ENCODE measurements at regions not wholly inside any gene's neighbourhood (a gene's known extent, or its start where the extent isn't known, plus 50 kb on each side); places are given as distances from the start of the nearest gene placed in this dataset.
"Not testable (repeated sequence)": the region's sequence is repeated elsewhere in the genome, so short reads cannot be mapped to it uniquely, and the experiment has no call there.

DNA sequence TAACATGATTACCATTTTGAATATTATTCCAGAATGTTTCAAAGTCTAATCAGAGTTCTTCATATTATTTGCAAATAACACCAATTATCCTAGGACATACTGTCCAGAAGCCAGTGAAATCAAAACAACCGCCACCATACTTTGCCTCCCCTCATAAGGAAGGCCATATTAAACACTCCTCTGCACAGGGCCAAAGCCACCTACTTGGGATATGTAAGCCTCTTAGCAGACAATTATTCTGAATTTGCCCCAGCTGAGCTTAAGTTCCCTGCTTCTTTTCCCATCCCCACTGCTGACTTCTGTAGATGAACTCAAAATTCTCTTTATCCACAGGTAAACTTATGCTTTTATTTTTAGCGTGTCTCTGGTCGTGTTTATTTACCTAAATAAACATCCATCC, 374.0 kb downstream of the KIF2B start:
- no peak for DNase-seq

DNA sequence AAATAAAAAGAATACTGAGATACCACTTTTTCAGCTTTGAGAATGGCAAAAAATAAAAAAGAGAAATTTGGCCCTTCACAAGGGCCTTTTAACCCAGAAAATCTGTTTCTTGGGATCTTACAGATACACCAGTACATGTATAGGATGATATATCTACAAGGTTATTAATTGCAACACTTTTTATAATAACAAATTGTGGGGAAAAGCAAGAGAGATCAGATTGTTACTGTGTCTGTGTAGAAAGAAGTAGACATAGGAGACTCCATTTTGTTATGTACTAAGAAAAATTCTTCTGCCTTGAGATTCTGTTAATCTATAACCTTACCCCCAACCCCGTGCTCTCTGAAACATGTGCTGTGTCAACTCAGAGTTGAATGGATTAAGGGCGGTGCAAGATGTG, 378.7 kb downstream of the KIF2B start:
- not testable (repeated sequence) for DNase-seq

DNA sequence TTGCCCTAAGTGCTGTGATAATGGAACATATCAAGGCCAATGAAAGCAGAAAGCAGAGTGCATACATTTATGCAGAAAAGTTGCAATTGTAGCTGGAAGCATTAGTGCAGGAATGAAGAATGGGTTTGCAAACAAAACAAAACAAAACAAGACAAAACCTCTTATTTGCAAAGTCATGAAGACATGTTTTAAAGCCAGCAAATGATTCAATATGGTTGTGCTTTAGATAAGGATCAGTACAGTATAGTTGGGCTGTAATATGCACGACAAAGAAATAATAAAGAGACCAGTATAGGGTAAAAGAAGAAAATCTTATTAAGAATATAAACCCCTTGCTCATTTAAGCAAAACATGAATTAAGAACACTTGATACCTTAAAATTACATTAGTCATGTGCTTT, 398.1 kb downstream of the KIF2B start:
- no peak for DNase-seq

DNA sequence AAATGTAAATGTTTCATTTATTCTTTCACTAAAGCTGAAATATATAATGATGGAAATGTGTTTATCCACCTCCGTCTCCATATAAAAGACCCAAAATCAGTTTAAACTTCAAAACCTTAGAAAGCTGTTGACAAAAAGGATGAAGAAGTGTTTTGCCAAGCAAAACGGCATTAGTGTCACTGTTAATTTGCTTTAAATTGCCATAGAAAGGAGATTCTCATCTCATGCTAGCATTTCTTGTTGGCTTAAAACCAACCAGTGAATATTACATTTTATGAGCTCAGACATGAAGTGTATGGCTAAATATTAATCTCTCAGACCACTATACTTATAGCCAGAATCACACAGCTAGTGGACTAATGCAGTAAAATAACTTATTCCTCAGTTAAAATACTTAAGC, 398.8 kb downstream of the KIF2B start:
- DNase-seq, result no peak

DNA sequence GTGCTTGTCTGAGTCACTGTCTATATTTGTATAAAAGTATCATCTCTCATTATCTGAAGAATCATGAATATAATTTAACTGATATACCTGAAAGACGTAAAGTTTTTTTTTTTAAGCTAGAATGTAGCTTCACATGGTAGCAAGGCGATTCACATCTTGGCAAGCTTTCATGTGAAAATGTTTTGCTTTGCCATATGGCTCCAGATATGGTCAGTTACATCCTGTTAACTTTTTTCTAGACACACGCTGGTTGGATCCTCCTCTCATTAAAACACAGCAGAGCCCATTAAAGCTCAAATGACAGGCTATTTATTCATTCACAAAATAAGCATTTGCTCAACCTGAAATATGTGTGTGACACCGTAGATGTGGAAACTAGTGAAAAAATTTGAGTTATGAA, 412.8 kb downstream of the KIF2B start:
- DNase-seq, result no peak

DNA sequence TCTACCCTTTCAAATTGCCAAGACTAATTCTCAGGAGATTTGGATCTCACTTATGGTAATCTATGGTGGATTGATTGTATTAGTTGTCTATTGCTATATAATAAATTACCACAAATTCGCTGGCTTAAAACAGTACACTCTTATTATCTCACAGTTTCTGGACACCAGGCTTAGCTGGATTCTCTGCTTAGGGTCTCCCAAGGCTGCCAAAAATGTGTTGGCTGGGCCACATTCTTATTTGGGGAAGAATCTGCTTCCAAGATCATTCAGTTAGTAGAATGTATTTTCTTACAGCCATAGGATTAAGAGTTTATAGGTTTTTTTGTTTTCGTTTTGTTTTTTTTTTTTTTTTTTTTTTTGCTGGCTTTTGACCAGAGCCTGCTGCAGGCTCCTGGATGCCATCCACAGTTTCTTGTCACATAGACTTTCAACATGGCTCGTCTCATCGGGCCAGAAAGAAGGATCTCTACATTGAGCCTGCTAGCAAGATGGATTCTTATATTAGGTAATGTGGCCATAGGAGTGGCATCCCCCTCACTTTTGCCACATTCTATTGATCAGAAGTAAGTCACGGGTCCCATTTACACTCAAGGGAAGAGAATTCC, 415.3 kb downstream of the KIF2B start:
- no peak for DNase-seq

DNA sequence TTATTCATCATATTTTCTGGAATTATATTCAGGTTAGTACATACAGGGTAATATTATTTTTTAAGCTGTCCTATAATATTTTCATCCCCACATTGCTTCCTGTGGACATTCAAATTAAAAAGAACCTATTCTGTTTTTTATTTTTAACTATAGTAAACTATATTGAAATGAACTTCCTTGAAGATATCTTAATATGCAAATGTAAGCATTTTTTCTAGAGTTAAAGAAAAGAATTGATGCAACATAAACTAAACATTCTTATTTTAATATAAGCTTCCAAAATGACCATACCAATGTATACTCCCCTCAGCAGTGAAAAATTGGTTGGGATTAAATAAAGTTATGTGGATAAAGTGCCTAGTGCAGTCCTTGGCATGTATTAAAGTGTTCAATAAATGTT, 416.6 kb downstream of the KIF2B start:
- DNase-seq, result no peak

DNA sequence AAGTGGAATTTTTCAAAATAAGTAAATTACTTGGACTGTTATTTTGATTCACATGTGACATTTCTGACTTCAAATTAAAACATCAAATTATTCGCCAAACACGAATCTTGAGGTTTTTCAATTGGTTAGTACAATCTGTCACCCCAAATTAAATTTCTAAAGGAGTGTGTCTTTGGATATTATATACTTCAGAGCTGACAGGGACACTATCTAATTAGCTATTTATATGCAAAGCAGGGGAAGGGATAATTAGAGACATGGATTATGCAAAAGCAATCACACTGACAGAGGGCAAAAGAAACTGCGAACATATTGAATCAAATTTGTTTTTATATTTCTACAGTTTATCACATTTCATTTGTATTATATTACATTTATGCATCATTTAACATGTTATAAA, 433.0 kb downstream of the KIF2B start:
- DNase-seq, result no peak

DNA sequence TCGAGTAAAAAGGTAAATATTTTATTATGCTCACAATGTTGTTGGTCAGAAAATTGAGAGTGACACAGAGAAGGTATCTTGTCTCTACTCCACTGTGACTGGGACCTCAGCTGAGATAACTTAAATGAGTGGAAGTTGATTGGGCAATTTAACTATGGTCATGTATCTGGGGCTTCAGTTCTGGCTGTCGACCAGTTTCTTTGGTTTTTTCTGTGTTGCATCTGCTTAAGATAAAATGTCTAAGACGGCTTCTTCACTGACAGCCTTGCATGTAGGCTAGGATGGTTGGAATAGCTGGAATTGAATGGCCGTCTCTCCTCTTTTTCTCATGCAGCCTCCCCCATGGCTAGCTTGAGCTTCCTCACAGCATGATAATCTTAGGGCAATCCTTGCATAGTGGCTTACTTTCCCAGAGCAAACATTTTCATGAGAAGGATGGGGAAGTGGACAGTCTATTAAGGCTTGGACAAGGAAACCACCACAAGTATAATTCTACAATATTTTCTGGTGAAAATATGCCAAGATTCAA, 433.7 kb downstream of the KIF2B start:
- no peak for DNase-seq

DNA sequence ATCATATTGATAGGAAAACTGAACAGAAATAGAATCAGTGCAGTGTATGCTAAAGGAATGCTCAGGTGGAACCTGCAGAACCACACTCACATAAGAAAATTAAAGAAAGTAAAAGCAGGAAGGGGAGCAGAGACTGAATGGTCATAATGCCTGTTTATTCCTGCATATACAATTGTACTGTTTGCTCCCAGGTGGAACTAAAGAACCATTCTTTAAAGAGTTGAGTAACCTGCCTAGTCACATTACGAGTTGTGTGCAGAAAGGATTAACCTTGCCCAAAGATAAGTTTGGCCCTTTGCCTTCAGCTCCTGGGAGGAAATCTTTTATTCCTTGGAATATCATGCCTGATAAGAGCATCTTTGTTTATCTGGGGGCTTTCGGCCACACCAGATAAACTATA, 434.7 kb downstream of the KIF2B start:
- DNase-seq, result no peak

DNA sequence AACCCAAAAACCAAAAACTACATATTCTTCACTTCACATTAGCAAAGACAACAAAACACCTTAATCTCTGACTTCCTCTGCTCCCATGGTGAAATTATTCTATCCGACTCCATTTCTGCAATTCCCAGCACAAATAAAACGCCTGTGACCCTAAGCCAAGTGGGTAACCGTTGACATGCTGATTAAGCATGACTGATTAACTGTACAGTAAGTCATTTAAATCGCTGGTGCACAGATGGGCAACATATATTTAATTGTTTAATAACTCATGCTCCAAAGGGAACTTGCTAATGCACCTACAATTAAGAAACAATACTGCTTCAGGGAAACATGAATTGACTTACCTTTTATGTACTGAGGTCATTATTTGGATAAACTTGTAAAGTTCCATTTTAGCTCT, 436.7 kb downstream of the KIF2B start:
- DNase-seq, result no peak

DNA sequence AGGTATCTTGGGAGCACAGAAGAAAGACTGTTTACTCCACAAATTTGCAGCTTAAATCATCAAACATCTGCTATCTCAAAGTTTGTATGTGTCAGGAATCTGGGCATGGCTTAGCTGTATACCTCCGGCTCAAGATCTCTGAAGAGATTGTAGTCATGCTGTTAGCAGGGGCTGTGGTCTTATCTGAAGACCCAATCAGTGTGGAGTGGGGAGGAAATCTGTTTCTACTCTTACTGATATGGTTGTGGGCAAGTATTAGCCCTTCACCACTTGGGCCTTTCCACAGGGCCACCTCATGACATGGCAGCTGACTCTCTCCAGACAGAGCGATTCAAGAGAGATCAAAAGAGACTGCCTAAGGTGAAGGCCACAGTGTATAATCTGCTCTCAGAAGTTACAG, 438.7 kb downstream of the KIF2B start:
- no peak for DNase-seq

DNA sequence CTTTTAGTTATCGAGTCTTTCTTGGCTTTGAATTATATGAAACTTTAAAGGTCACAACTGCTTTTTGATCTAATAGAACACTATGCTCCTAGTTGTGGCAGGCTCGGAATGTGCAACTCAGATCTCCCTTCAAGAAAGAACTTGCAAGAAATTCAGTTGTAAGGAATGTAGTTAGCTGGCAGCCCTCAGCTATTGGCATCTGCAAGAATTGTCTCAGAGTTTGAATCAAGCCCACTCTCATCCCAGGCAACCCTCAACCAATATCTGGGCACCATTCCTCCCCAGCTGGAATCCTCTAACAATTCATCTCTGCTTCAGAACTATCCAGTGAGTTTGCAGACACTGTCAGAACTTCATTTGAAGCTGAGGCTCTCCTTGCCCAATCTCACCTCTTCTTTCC, 447.2 kb downstream of the KIF2B start:
- no peak for DNase-seq

DNA sequence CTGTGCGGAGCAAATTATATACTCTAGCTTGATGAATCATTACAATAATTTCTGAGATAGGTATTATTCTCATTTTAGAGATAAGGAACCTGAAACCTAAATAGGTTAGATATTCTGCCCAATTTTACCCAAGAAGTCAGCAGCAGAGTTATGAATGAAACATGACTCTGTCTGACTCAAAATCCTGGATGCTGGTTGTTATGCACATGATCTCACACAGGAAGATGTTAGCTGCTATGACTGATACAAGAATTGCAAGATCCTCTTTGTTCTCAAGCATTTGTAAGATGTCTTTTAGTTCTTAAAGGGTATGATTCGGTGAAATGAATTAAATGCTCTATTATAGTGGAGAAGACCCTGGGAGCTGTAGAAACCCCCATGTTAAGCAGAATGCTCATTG, 447.8 kb downstream of the KIF2B start:
- DNase-seq, result no peak

DNA sequence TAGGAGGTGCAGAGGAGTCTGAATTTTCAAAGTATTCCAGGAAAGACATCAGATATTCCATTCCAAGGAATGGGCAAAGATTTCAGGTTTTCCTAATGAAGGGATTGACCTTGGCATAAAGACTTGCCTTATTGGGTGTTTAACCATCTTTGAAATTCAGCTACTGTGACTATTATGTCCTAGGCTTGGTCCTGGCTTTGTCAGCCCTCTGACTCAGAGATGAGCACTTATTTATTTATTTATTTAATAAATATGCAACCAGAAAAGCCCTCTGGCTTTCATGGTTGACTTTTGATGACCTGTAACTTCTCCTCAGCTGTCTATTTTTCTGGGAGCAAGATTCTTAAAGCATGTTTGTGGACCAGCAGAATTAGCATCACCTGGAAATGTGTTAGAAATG, 455.1 kb downstream of the KIF2B start:
- no peak for DNase-seq

DNA sequence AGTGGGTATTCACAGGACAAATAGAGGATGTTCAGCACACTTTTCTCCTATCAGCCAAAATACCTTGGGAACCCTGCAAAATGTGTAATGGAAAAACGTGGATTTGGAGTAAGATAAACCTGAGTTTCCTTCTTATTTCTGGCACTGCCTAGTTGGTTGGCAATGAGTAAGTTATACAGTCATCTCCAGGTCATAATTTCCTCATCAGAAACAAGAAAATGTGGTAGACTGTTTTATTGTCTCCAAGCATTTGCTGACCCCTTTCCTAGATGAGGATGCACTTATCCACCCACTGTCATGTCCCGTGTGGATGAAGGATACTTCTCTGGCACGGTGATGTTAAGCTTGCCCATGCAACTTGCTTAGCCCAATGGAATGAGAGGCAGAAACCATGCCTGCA, 458.0 kb downstream of the KIF2B start:
- DNase-seq, result no peak

DNA sequence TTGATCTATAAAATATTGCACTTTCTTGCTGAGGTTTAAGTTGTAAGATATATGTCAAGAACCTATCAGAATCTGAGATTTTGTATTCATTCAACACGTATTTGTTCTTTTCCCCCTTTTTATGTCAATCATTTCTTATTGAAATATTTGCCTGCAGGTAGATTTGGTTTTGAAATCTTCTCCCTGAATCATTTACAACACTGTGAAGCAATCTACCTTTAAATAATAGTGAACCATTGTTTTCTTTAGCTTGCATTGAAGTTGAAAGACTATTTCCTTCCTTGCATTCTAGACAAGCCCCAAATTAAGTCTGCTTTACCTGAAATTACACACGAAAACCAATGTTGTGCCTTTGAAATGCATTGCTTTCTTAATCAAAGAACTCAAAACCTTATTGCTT, 460.2 kb downstream of the KIF2B start:
- no peak for DNase-seq

DNA sequence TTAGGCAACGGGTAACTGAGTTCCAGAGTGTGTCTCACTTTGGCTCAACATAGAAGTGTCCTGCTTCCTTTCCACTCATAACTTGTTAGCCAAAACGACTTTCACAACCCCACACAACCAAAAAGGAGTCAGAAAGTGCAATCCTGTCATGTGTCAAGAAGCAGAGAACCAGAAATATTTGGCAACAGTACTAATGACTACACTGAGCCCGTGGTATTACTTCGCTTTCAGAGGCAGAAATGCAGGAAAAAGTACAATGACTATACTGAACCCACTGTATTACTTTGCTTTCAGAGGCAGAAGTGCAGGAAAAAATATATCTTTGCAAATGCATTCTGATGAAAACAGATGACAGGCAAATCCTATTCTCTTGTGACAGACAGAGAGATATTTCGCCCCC, 484.6 kb downstream of the KIF2B start:
- DNase-seq, result no peak

DNA sequence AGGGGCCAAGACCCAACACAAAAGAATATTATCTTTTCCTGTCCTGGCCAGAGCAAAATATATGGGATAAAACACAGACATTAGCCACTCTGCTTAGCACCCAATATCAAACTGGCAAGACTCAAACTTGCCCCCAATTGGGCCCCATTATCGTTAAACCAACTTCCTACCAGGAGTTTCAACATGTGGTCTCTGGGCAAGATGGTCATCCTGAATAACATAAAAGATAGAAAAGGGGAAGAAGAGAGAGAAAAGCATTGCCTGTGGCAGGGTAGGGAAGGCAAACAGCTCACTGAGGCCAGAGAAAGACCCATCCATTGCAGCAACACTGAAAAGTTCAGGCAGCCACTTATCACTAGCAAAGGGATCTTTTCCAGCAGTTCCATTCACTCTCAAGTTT, 502.1 kb downstream of the KIF2B start:
- DNase-seq, result no peak

DNA sequence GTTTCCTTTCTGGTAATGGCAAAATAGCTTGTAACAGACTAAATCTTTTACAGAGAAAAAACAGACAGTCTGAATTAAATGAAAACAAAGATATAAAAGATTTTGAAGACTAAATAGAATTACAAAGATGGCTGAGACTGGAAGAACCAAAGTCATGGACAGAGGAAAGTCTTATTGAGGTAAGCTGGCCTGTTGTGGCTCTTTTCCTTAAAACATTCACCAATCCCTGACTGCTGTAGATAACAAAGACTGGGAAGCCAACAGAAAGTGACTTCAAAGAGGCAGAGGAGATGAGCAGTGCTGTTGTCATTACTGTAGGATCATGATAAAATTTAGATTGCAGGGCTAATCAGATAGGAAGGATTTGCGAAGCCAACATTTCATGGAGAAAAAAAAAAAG, 517.0 kb downstream of the KIF2B start:
- no peak for DNase-seq

DNA sequence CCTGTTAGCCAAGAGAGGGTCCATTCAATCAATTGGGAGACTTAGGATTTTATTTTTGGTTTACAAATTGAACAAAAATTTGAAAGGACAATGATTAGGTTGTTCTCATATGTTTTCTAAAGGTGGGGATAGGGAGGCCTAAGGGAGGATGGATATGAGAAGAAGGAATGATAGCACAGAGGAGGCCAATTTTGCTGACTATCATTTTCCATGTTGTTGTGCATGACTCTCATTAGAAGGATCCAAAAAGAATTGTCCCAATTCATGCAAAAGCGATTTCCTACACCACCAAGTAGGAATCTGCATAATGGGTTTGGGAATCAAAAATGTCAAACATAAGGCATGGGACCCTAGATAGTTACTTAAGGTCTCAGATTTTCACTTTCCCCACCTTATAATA, 524.8 kb downstream of the KIF2B start:
- no peak for DNase-seq

DNA sequence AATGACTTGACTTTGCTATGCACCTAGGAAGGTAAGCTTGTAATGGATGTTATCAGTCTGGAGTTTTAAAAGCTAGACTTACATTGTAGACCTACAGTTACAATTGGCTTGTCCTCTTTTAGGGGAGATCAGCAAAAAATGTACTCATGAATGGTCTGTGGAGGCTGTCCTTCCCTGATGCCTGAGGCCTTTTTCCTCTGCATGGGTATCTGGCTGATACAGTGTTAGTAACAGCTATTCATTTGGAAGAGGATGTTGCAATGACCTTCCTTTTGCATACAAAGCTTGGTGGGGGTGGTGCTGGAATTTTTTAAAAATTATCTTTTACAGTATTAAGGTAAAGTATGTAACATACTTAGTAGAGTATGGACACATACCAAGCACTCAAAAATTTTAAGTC, 525.5 kb downstream of the KIF2B start:
- DNase-seq, result no peak

DNA sequence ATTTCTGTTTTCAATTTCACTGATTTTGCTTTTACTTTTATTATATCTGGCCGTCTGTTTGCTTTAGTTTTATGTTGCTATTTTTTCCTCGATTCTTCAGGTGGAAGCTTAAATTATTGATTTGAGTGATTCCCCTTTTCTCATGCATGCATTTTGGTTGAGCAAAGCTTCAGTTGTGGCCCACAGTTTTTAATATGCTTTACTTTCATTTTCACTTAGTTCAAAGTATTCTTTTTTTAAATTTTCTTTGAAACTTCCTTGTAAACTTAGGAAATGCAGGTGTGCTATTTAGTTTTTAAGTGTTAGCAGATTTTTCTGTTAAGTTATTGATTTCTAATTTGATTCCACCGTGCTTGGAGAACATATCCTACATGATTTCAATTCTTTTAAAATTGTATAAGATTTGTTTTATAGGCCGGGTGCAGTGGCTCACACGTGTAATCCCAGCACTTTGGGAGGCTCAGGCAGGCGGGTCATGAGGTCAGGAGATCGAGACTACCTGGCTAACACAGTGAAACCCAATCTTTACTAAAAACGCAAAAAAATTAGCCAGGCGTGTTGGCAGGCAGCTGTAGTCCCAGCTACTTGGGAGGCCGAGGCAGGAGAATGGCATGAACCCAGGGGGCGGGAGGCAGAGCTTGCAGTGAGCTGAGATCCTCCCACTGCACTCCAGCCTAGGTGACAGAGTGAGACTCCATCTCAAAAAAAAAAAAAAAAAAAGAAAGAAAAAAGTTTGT, 531.2 kb downstream of the KIF2B start:
- no peak for DNase-seq

DNA sequence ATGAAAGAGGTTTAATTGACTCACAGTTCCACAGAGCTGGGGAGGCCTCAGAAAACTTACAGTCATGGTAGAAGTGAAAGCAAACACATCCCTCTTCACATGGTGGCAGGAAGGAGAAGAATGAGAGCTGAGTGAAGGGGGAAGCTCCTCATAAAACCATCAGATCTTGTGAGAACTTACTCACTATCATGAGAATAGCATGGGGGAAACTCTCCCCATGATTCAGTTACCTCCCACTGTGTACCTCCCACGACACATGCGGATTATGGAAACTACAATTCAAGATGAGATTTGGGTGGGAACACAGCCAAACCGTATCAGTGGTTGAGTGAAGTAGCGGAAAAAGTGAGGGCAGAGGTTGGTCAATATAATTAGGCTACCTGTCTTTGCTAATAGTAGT, 538.3 kb downstream of the KIF2B start:
- not testable (repeated sequence) for DNase-seq

DNA sequence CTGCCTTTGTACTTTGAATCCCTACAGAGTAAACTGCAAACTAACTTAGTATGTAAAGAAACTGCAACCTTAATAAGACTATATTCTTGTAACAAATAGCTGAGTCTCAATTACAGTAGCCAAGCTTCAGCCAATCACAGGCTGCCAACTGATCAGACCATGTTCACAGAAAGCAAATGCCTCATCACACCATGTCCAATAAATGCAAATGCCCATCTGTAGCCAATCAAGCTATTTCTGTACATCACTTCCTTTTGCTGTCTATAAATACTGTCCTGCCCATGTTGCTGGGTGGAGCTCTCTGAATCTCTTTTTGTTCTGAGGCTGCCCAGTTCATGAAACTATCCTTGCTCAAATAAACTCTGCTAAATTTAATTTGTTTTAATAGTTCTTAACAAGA, 531.7 kb upstream of the TOM1L1 start:
- no peak for DNase-seq

All from NCI-H748 treated with DMSO at 0.1 percent for 48 hours (cell line).